Right lobe of liver (tissue), 6 donors: ENCODE measurements at regions not wholly inside any gene's neighbourhood (a gene's known extent, or its start where the extent isn't known, plus 50 kb on each side); places are given as distances from the start of the nearest gene placed in this dataset.

ENCODE experiments used
- ATAC-seq, 4 donors: fragments of 200-7000 bp; cut with Tn5 transposase; one replicate each; pipeline ENCODE4 v1.9.1; 2020; ENCODE audit warnings: mild to moderate bottlenecking in 4 of 4, moderate library complexity in 4 of 4
- DNase-seq, 3 donors: peaks; one replicate each; pipeline ENCODE4 v3.0.0-alpha.2; 2020
- H3K27ac ChIP-seq, 3 donors: fragments of 200-600 bp; one replicate each; pipeline ENCODE4 v1.8.0; 2022
- H3K27me3 ChIP-seq, 2 donors: fragments of 200-600 bp; one replicate each; pipeline ENCODE4 v1.8.0; 2022
- H3K36me3 ChIP-seq, 4 donors: fragments of 200-600 bp; sonication (generic) in 1 of 4; one replicate each; pipeline versions ENCODE4 v1.5.1 to v1.8.0; 2017 to 2022; ENCODE audit warnings: control low read depth in 1 of 4
- H3K4me1 ChIP-seq, 4 donors: fragments of 200-600 bp; sonication (generic) in 1 of 4; one replicate each; pipeline versions ENCODE4 v1.5.1 to v1.8.0; 2017 to 2022; ENCODE audit warnings: control low read depth in 1 of 4
- H3K4me3 ChIP-seq, 3 donors: fragments of 200-600 bp; one replicate each; pipeline ENCODE4 v1.8.0; 2022
- H3K9me3 ChIP-seq, 4 donors: fragments of 200-600 bp; sonication (generic) in 1 of 4; one replicate each; pipeline versions ENCODE4 v1.5.1 to v1.8.0; 2017 to 2022; ENCODE audit warnings: control low read depth in 1 of 4
- POLR2A ChIP-seq: fragments of 450-650 bp; IDR thresholded peaks from one replicate; pipeline ENCODE4 v1.6.1; 2017; ENCODE audit warnings: antibody characterized with exemption, mild to moderate bottlenecking
- WGBS: methylation state at CpG from one replicate; pipeline ENCODE4 v1.1.6; 2018; ENCODE audit warnings: low coverage, low lambda C conversion rate; ENCODE audit not compliant: insufficient coverage; ENCODE audit errors: missing lambda C conversion rate; 5-methylcytosine and 5-hydroxymethylcytosine counted together
- intact Hi-C, 2 donors: fragments of 100-400 bp; cut with DNase I; formaldehyde crosslinking; loops; one replicate each; pipeline versions ENCODE4 v1.11.2 to v1.14.1; 2022
- TF ChIP-seq, protein P1 (sequence below), 4 donors: fragments of 200-600 bp in 3 of 4; fragments of 450-650 bp in 1 of 4; IDR thresholded peaks; one replicate each; pipeline versions ENCODE4 v1.5.1 to v1.8.0; 2016 to 2022; ENCODE audit warnings: antibody characterized with exemption in 4 of 4, mild to moderate bottlenecking in 2 of 4
- donor health status: DM: no; HTN: yes; CAD: no.
- donor health status: DM: no; HTN: no; CAD: no.
- donor health status: DM: no; HTN: no; CAD: no.
- donor health status: DM: no; HTN: yes; CAD: no.
- donor health status: DM: no; HTN: yes; CAD: no.

GRCh38 chr2:11069566-11070185 lies 85.6 kb upstream of the SLC66A3 start:
- H3K4me1 ChIP-seq: no peaks in the 10 kb centered on the region
- intact Hi-C loops: no loop called here
- DNase-seq: no peak
- H3K36me3 ChIP-seq: no peaks in the 10 kb centered on the region
- 86% methylated on average over 1 of the region's 10 CpGs for WGBS
- no peak overlapping the region for H3K27ac ChIP-seq
- no peaks in the 10 kb centered on the region for H3K27me3 ChIP-seq
- TF ChIP-seq, protein P1, sequence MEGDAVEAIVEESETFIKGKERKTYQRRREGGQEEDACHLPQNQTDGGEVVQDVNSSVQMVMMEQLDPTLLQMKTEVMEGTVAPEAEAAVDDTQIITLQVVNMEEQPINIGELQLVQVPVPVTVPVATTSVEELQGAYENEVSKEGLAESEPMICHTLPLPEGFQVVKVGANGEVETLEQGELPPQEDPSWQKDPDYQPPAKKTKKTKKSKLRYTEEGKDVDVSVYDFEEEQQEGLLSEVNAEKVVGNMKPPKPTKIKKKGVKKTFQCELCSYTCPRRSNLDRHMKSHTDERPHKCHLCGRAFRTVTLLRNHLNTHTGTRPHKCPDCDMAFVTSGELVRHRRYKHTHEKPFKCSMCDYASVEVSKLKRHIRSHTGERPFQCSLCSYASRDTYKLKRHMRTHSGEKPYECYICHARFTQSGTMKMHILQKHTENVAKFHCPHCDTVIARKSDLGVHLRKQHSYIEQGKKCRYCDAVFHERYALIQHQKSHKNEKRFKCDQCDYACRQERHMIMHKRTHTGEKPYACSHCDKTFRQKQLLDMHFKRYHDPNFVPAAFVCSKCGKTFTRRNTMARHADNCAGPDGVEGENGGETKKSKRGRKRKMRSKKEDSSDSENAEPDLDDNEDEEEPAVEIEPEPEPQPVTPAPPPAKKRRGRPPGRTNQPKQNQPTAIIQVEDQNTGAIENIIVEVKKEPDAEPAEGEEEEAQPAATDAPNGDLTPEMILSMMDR (IDR thresholded peaks at IDR 0.05): no peak
- no peak for TF ChIP-seq POLR2A
- H3K9me3 ChIP-seq: no peaks in the 10 kb centered on the region
- ATAC-seq: no peak
- no peak overlapping the region for H3K4me3 ChIP-seq

DNA sequence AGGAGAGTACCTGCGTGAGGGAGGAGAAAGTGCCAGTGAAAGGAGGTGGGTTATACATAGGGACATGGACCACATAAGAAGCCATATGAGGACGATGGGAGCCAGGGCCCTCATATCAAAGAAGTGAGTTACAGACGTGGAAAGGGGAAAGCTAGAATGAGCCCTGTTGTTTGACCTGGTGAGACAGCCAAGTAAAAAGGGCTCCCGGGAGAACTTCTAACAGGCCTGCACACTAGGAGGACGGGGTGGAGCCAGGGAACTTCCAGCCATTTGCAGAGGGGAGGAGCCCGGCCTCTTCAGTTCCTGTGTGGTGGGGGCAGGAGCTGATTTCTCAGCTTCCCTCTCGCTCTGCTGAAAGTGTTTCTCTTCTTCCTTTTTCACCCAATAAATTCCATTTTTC lies 84.1 kb upstream of the SLC66A3 start:
- ATAC-seq: peak; percentile 52 to 60 (median 56)
- intact Hi-C loops: no loop called here
- WGBS: 43% methylated on average over 7 of the region's 7 CpGs
- no peaks in the 10 kb centered on the region for H3K4me1 ChIP-seq
- TF ChIP-seq, protein P1 (IDR thresholded peaks at IDR 0.05): no peak
- no peak for TF ChIP-seq POLR2A
- H3K27me3 ChIP-seq: no peaks in the 10 kb centered on the region
- DNase-seq: no peak
- H3K4me3 ChIP-seq: no peak overlapping the region
- no peaks in the 10 kb centered on the region for H3K36me3 ChIP-seq
- no peak overlapping the region for H3K27ac ChIP-seq
- H3K9me3 ChIP-seq: no peaks in the 10 kb centered on the region

DNA sequence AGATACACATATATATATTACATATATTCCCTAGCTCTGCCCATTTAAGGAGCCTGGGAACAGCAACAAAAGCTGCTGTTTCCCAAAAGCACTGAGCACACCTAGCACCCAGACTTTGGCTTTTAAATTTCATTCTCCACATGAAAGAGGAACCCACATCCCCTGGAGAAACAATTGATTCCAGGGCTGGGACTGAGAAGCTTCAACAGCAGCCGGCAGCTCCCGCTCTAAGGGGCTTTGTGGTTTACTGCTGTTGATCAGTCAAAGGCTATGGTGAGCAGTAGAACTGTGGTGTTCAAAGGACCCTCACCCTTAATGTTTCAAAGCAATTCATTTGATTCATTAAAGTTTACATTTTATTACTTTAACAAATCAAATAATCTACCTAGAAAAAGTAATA lies 83.3 kb upstream of the SLC66A3 start:
- Histone ChIP-seq H3K27me3 (no peaks in the 10 kb centered on the region), H3K4me1 (no peaks in the 10 kb centered on the region), H3K9me3 (no peaks in the 10 kb centered on the region), H3K27ac (no peak overlapping the region), H3K4me3 (no peak overlapping the region), H3K36me3 (no peaks in the 10 kb centered on the region)
- intact Hi-C loops: no loop called here
- WGBS: no CpG with 5 or more reads among the region's 2 CpGs
- TF ChIP-seq POLR2A: no peak
- TF ChIP-seq, protein P1 (IDR thresholded peaks at IDR 0.05): no peak
- DNase-seq (no peak), ATAC-seq (no peak)

- no peak for DNase-seq
- intact Hi-C loops: no loop called here
- H3K4me3 ChIP-seq: no peak overlapping the region
- TF ChIP-seq, protein P1 (IDR thresholded peaks at IDR 0.05): no peak
- no peak for TF ChIP-seq POLR2A
- H3K27ac ChIP-seq: no peak overlapping the region
- H3K4me1 ChIP-seq: no peaks in the 10 kb centered on the region
- no peaks in the 10 kb centered on the region for H3K27me3 ChIP-seq
- H3K36me3 ChIP-seq: no peaks in the 10 kb centered on the region
- 38% methylated on average over 5 of the region's 6 CpGs for WGBS
- H3K9me3 ChIP-seq: no peaks in the 10 kb centered on the region
- ATAC-seq: no peak
Observed at GRCh38 chr2:11072550-11072949, 82.7 kb upstream of the SLC66A3 start.

- WGBS: 13% methylated on average over 3 of the region's 10 CpGs
- Histone ChIP-seq H3K9me3 (no peaks in the 10 kb centered on the region), H3K27ac (no peak overlapping the region), H3K4me3 (no peak overlapping the region), H3K4me1 (no peaks in the 10 kb centered on the region), H3K36me3 (no peaks in the 10 kb centered on the region), H3K27me3 (no peaks in the 10 kb centered on the region)
- no peak for DNase-seq
- TF ChIP-seq POLR2A: no peak
- TF ChIP-seq, protein P1 (IDR thresholded peaks at IDR 0.05): peak in 1 of 4 donors; percentile 26
- intact Hi-C loops: no loop called here
- peak in 3 of 4 donors; percentile 17 to 37 (median 34) for ATAC-seq
Observed at GRCh38 chr2:11073251-11073650, 82.0 kb upstream of the SLC66A3 start.
